ENCODE measurements at regions not wholly inside any gene's neighbourhood (a gene's known extent, or its start where the extent isn't known, plus 50 kb on each side); places are given as distances from the start of the nearest gene placed in this dataset.

- TF ChIP-seq CTCF (IDR thresholded peaks at IDR 0.05) = no peak
- TF ChIP-seq POLR2A (IDR thresholded peaks at IDR 0.05; ENCODE audit: low read depth) = no peak
- TF ChIP-seq POLR2AphosphoS5 (IDR thresholded peaks at IDR 0.05) = no peak
Measured at GRCh38 chr1:225709101-225709500, 56.2 kb upstream of the ENAH start.

All from esophagus muscularis mucosa (tissue), 3 donors.